ENCODE measurements at regions not wholly inside any gene's neighbourhood (a gene's known extent, or its start where the extent isn't known, plus 50 kb on each side); places are given as distances from the start of the nearest gene placed in this dataset.

DNA sequence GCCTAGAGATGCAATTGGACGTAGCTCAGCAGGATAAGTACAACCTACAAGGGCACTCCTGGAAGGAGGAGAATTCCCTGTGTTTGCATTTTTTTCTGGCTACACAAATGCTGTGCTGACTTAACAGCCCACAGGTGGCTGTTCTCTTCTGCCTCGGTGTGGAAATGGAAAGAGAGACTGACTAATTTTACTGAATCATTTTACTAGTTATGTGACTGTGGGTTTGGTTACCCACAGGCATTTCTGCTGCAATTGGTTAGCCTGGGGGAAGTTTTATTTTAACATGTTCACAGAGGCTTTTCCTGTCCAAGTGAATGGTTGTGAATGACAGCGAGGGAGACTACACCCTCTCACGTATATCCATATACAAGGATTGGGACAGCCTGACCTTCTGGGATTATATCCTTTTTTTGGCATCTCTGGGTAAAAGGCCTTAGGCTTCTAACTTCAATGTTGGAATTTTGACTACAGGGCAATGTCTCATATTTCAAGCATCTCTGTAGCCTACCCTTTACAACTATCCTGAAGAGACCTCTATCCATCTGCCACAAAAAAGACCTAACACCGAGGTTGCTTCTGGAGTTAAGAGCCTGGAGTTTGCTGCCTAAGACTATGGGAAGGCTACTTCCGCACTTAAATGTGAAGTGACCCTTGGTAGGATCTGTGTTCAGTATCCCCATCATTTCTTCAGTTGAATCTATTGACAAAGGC lies 67.2 kb upstream of the TP63 start:
- FAIRE-seq, result no peak

DNA sequence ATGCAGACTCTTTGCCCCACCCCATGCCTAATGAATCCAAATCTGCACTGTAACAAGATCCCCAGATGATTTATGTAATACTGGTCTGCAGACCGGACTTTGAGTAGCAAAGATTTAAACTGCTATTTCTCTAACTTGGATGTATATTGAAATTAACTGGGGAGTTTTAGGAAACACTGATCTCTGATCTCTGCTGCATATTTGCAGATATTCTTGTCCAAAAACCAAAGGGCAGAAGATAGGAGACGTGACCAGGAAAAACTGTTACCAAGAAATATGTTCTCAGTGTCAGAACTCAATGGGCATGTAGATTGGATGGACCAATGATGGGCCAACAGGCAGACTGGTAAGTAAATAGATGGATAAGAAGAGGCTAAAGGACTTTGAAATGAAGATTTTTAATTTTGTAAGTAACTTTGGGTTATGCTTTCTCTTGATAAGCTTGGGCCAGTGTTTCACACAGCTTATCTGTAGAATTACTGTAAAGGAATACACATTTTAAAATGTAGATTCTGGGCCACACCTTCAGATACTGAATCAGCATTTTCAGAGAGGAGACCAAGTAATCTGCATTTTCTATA lies 64.5 kb upstream of the TP63 start:
- FAIRE-seq, result no peak

- FAIRE-seq, result no peak
These were observed 63.9 kb upstream of the TP63 start for GRCh38 chr3:189567322-189567721.

- FAIRE-seq, result no peak
These were observed 63.3 kb upstream of the TP63 start for GRCh38 chr3:189567766-189568420.

DNA sequence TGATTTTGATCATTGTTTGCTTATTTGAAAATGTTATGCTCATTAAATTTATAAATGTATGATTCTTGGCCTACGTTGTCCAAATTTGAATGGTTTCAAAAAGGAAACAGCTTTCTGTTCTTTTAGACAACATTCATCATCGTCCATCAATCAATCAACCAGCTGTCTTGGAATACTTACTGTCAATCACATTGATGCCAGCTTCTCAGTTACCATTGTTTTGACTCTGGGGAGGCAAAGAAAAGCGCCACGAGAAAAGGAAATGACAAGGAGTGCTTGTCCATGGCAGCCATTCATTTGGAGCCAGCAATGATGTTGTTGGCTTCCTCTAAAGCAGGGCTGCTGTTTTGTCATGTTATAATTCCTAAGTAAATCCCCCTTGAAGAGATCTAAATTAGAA lies 62.2 kb upstream of the TP63 start:
- no peak for FAIRE-seq

DNA sequence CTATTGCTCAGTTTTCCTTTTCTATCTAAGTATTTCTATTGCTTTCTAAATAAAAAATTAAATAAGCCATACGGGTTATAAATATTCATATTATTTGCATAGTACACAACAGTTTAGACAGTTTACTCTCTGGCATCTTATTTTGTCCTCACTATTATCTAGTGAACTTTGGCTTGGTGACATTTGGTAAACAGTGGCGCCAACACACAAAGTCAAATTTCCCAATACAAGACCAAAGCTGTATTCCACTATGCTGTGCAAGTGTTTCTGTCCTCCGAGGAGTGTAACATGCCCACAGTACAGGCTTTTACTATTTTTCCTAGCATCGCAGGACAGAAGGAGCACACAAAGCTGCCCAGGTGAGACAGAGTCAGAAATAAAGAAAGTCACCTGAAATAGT lies 61.7 kb upstream of the TP63 start:
- FAIRE-seq, result no peak

DNA sequence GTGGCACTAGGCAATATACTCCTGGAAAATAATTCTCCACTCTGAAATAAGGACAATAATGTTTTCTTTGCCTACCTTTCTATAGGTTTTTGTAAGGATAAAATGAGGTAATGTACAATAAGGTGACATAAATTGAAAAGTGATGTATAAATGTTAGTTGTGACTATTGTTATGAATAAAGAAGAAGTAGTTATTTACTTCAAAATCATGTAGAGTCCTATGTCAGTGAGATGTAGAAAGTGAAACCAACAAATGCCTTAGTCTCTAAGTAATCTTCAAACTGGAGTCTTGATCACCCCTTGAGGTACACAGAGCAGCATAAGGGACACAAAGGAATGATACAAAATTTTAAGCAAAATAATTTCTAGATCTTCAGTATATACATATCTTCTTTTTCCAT lies 60.3 kb upstream of the TP63 start:
- FAIRE-seq, result no peak

- FAIRE-seq, result no peak
These were observed 58.9 kb upstream of the TP63 start for GRCh38 chr3:189572249-189572648.

- FAIRE-seq, result no peak
These were observed 58.2 kb upstream of the TP63 start for GRCh38 chr3:189573004-189573403.

GRCh38 chr3:189576486-189576885 lies 54.7 kb upstream of the TP63 start:
- no peak for FAIRE-seq

DNA sequence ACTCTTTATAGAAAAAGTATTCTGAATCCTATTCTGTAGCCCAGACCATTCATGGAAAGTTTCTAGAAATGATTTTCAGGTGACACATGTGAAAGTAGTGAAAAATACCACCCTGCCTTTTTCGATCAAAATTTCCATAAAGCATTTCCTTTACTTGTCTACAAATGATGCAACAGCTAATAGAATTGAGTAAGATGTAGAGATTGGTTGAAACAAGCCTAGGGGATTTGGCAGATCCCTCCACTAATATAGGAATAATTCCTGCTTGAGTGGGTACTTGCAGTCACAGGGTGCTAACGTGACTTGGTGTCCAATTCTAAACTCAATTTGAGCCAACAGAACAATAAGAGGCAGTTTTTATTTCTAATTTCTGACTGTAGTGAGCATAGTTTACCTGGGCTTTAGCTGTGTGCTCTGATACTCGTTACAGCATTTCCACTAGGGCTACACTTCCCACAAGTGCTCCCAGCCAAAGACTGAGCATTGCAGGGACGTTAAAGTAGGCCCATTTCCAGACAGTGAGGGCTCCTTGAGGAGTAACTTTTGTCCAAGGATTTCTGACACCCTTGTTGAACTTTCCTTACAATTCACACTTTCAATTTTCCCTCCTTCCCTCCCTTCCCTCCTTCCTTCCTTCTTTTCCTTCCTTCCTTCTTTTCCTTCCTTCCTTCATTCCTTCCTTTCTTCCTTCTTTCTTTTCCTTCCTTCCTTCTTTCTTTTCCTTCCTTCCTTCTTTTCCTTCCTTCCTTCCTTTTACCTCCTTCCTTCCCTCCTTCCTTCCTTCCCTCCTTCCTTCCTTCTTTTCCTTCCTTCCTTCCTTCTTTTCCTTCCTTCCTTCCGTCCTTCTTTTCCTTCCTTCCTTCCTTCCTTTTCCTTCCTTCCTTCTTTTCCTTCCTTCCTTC lies 53.9 kb upstream of the TP63 start:
- no peak for FAIRE-seq

DNA sequence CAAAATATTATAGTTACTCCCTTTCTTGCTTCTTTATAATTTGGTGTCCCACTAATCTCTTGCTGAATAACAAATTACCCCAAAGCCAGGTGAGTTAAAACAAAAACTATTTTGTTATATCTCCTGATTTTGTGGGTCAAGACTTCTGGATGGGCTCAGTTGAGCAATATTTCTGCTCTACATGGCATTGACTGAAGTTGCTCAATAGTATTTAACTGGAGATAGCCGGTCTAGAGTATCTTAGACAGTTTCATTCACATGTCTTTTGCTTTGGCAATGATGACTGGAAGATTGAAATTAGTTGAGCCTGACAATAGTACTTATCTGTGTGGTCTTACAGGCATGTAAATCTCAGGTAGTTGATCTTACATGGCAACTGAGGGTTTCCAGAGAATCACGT lies 51.0 kb upstream of the TP63 start:
- FAIRE-seq, result no peak
